ENCODE measurements at regions not wholly inside any gene's neighbourhood (a gene's known extent, or its start where the extent isn't known, plus 50 kb on each side); places are given as distances from the start of the nearest gene placed in this dataset.

GRCh38 chr4:34363842-34364241 lies 1880.5 kb downstream of the ARAP2 start:
- no peak for TF ChIP-seq CTCF (conservative IDR thresholded peaks at IDR 0.05; ENCODE audit: low read length)
- no peak for TF ChIP-seq EZH2phosphoT487 (IDR thresholded peaks at IDR 0.05; ENCODE audit: borderline replicate concordance)
- no peak overlapping the region for H3K9ac ChIP-seq (ENCODE audit: low read depth, low read length, poor library complexity, severe bottlenecking)
- no peaks in the 10 kb centered on the region for H4K20me1 ChIP-seq (ENCODE audit: insufficient read depth, low read length, poor library complexity, severe bottlenecking)
- H3K4me1 ChIP-seq (ENCODE audit: insufficient read depth, low read length, poor library complexity, severe bottlenecking) = no peaks in the 10 kb centered on the region
- H3K79me2 ChIP-seq (ENCODE audit: insufficient read depth, low read length) = no peaks in the 10 kb centered on the region
- no peaks in the 10 kb centered on the region for H3K9me3 ChIP-seq (ENCODE audit: insufficient read depth, low read depth, low read length)
- no peaks in the 10 kb centered on the region for H3K36me3 ChIP-seq (ENCODE audit: insufficient read depth, low read length)
- H2AFZ ChIP-seq (ENCODE audit: low read length) = no peak overlapping the region
- H3K9me2 ChIP-seq (replicated peaks; ENCODE audit: low read depth, low read length) = no peaks in the 10 kb centered on the region
- no peak overlapping the region for H3K4me3 ChIP-seq (ENCODE audit: low read length, poor library complexity, severe bottlenecking)
- H3F3A ChIP-seq (ENCODE audit: low read depth) = no peaks in the 10 kb centered on the region
- no peaks in the 10 kb centered on the region for H3K27me3 ChIP-seq (ENCODE audit: insufficient read depth, low read length, poor library complexity, severe bottlenecking)
- no peak overlapping the region for H3K4me2 ChIP-seq (ENCODE audit: low read depth, low read length, poor library complexity, severe bottlenecking)

- Histone ChIP-seq H3K4me3 (ENCODE audit: low read length, poor library complexity, severe bottlenecking) (no peak overlapping the region), H3K79me2 (ENCODE audit: insufficient read depth, low read length) (no peaks in the 10 kb centered on the region), H3K9me3 (ENCODE audit: insufficient read depth, low read depth, low read length) (no peaks in the 10 kb centered on the region), H3K27me3 (ENCODE audit: insufficient read depth, low read length, poor library complexity, severe bottlenecking) (no peaks in the 10 kb centered on the region), H3F3A (ENCODE audit: low read depth) (no peaks in the 10 kb centered on the region), H4K20me1 (ENCODE audit: insufficient read depth, low read length, poor library complexity, severe bottlenecking) (no peaks in the 10 kb centered on the region), H2AFZ (ENCODE audit: low read length) (no peak overlapping the region), H3K36me3 (ENCODE audit: insufficient read depth, low read length) (no peaks in the 10 kb centered on the region), H3K9ac (ENCODE audit: low read depth, low read length, poor library complexity, severe bottlenecking) (no peak overlapping the region), H3K4me1 (ENCODE audit: insufficient read depth, low read length, poor library complexity, severe bottlenecking) (no peaks in the 10 kb centered on the region), H3K4me2 (ENCODE audit: low read depth, low read length, poor library complexity, severe bottlenecking) (no peak overlapping the region), H3K9me2 (replicated peaks; ENCODE audit: low read depth, low read length) (no peaks in the 10 kb centered on the region)
- TF ChIP-seq CTCF (conservative IDR thresholded peaks at IDR 0.05; ENCODE audit: low read length) (no peak), EZH2phosphoT487 (IDR thresholded peaks at IDR 0.05; ENCODE audit: borderline replicate concordance) (no peak)
These were observed 1878.4 kb downstream of the ARAP2 start for GRCh38 chr4:34365946-34366345.

- H3K27me3 ChIP-seq (ENCODE audit: insufficient read depth, low read length, poor library complexity, severe bottlenecking) = no peaks in the 10 kb centered on the region
- H3F3A ChIP-seq (ENCODE audit: low read depth) = no peaks in the 10 kb centered on the region
- no peaks in the 10 kb centered on the region for H3K4me1 ChIP-seq (ENCODE audit: insufficient read depth, low read length, poor library complexity, severe bottlenecking)
- H3K9ac ChIP-seq (ENCODE audit: low read depth, low read length, poor library complexity, severe bottlenecking) = no peak overlapping the region
- no peaks in the 10 kb centered on the region for H3K36me3 ChIP-seq (ENCODE audit: insufficient read depth, low read length)
- H2AFZ ChIP-seq (ENCODE audit: low read length) = no peak overlapping the region
- H3K79me2 ChIP-seq (ENCODE audit: insufficient read depth, low read length) = no peaks in the 10 kb centered on the region
- no peaks in the 10 kb centered on the region for H3K9me2 ChIP-seq (replicated peaks; ENCODE audit: low read depth, low read length)
- no peaks in the 10 kb centered on the region for H4K20me1 ChIP-seq (ENCODE audit: insufficient read depth, low read length, poor library complexity, severe bottlenecking)
- no peak overlapping the region for H3K4me3 ChIP-seq (ENCODE audit: low read length, poor library complexity, severe bottlenecking)
- TF ChIP-seq EZH2phosphoT487 (IDR thresholded peaks at IDR 0.05; ENCODE audit: borderline replicate concordance) = no peak
- no peak for TF ChIP-seq CTCF (conservative IDR thresholded peaks at IDR 0.05; ENCODE audit: low read length)
- no peak overlapping the region for H3K4me2 ChIP-seq (ENCODE audit: low read depth, low read length, poor library complexity, severe bottlenecking)
- H3K9me3 ChIP-seq (ENCODE audit: insufficient read depth, low read depth, low read length) = no peaks in the 10 kb centered on the region
These were observed 1872.6 kb downstream of the ARAP2 start for GRCh38 chr4:34371676-34372075.

All from Loucy (cell line).